ENCODE measurements at regions not wholly inside any gene's neighbourhood (a gene's known extent, or its start where the extent isn't known, plus 50 kb on each side); places are given as distances from the start of the nearest gene placed in this dataset.

GRCh38 chr18:73093687-73094250 lies 226.0 kb upstream of the NETO1 start:
- TF ChIP-seq CTCF (IDR thresholded peaks at IDR 0.05; ENCODE audit: low read depth, low read length) (no peak), EZH2phosphoT487 (IDR thresholded peaks at IDR 0.05; ENCODE audit: low read depth) (no peak)
- no peak overlapping the region for H3K27ac ChIP-seq (ENCODE audit: low read length)
- H3K36me3 ChIP-seq (replicated peaks; ENCODE audit: low read depth, low read length), result no peaks in the 10 kb centered on the region
- H3K4me1 ChIP-seq (ENCODE audit: low read length), result no peaks in the 10 kb centered on the region
- no peak overlapping the region for H3K9ac ChIP-seq (ENCODE audit: low read length)
- H4K20me1 ChIP-seq (ENCODE audit: insufficient read depth, low read length), result no peaks in the 10 kb centered on the region
- no peaks in the 10 kb centered on the region for H3K27me3 ChIP-seq (ENCODE audit: low read depth, low read length)
- peaks cover 10% of the 10 kb centered on the region for H3K9me3 ChIP-seq (ENCODE audit: insufficient read depth, low read length)
- no peak overlapping the region for H3K4me2 ChIP-seq (ENCODE audit: low read length)
- H3K79me2 ChIP-seq (ENCODE audit: low read length), result no peaks in the 10 kb centered on the region
- no peak overlapping the region for H3K4me3 ChIP-seq (ENCODE audit: low read length)
- H2AFZ ChIP-seq (ENCODE audit: low read depth, low read length), result no peak overlapping the region

- Histone ChIP-seq H2AFZ (ENCODE audit: low read depth, low read length) (no peak overlapping the region), H3K79me2 (ENCODE audit: low read length) (no peaks in the 10 kb centered on the region), H3K4me2 (ENCODE audit: low read length) (no peak overlapping the region), H3K36me3 (replicated peaks; ENCODE audit: low read depth, low read length) (no peaks in the 10 kb centered on the region), H3K9ac (ENCODE audit: low read length) (no peak overlapping the region), H3K4me3 (ENCODE audit: low read length) (no peak overlapping the region), H3K27ac (ENCODE audit: low read length) (no peak overlapping the region), H4K20me1 (ENCODE audit: insufficient read depth, low read length) (no peaks in the 10 kb centered on the region), H3K4me1 (ENCODE audit: low read length) (no peaks in the 10 kb centered on the region), H3K27me3 (ENCODE audit: low read depth, low read length) (no peaks in the 10 kb centered on the region), H3K9me3 (ENCODE audit: insufficient read depth, low read length) (peaks cover 10% of the 10 kb centered on the region; the same call in 1 of the 2 replicates)
- no peak for TF ChIP-seq EZH2phosphoT487 (IDR thresholded peaks at IDR 0.05; ENCODE audit: low read depth)
- TF ChIP-seq CTCF (IDR thresholded peaks at IDR 0.05; ENCODE audit: low read depth, low read length), result no peak
These were observed 220.7 kb upstream of the NETO1 start for GRCh38 chr18:73088445-73088844.

GRCh38 chr18:73087282-73087977 lies 219.6 kb upstream of the NETO1 start:
- Histone ChIP-seq H3K9ac (ENCODE audit: low read length) (no peak overlapping the region), H3K27me3 (ENCODE audit: low read depth, low read length) (no peaks in the 10 kb centered on the region), H3K36me3 (replicated peaks; ENCODE audit: low read depth, low read length) (no peaks in the 10 kb centered on the region), H3K4me1 (ENCODE audit: low read length) (no peaks in the 10 kb centered on the region), H2AFZ (ENCODE audit: low read depth, low read length) (no peak overlapping the region), H3K79me2 (ENCODE audit: low read length) (no peaks in the 10 kb centered on the region), H3K9me3 (ENCODE audit: insufficient read depth, low read length) (peaks cover 13% of the 10 kb centered on the region; the same call in 1 of the 2 replicates), H3K27ac (ENCODE audit: low read length) (no peak overlapping the region), H3K4me3 (ENCODE audit: low read length) (no peak overlapping the region), H4K20me1 (ENCODE audit: insufficient read depth, low read length) (no peaks in the 10 kb centered on the region), H3K4me2 (ENCODE audit: low read length) (no peak overlapping the region)
- TF ChIP-seq EZH2phosphoT487 (IDR thresholded peaks at IDR 0.05; ENCODE audit: low read depth) (no peak), CTCF (IDR thresholded peaks at IDR 0.05; ENCODE audit: low read depth, low read length) (no peak)

- no peak overlapping the region for H3K9ac ChIP-seq (ENCODE audit: low read length)
- H3K4me1 ChIP-seq (ENCODE audit: low read length), result no peaks in the 10 kb centered on the region
- no peaks in the 10 kb centered on the region for H3K27me3 ChIP-seq (ENCODE audit: low read depth, low read length)
- no peaks in the 10 kb centered on the region for H3K36me3 ChIP-seq (replicated peaks; ENCODE audit: low read depth, low read length)
- no peak overlapping the region for H3K4me2 ChIP-seq (ENCODE audit: low read length)
- H3K79me2 ChIP-seq (ENCODE audit: low read length), result no peaks in the 10 kb centered on the region
- H3K9me3 ChIP-seq (ENCODE audit: insufficient read depth, low read length), result peaks cover 4% of the 10 kb centered on the region; the same call in 1 of the 2 replicates
- H3K4me3 ChIP-seq (ENCODE audit: low read length), result no peak overlapping the region
- H4K20me1 ChIP-seq (ENCODE audit: insufficient read depth, low read length), result no peaks in the 10 kb centered on the region
- TF ChIP-seq EZH2phosphoT487 (IDR thresholded peaks at IDR 0.05; ENCODE audit: low read depth) (no peak), CTCF (IDR thresholded peaks at IDR 0.05; ENCODE audit: low read depth, low read length) (no peak)
- H3K27ac ChIP-seq (ENCODE audit: low read length), result no peak overlapping the region
- no peak overlapping the region for H2AFZ ChIP-seq (ENCODE audit: low read depth, low read length)
These were observed 212.1 kb upstream of the NETO1 start for GRCh38 chr18:73079920-73080319.

Measured in OCI-LY3 (cell line).